LNCaP clone FGC (cell line): ENCODE measurements at regions not wholly inside any gene's neighbourhood (a gene's known extent, or its start where the extent isn't known, plus 50 kb on each side); places are given as distances from the start of the nearest gene placed in this dataset.

Experiments
- DNase-seq: peaks from one replicate; pipeline ENCODE4 v3.0.0-alpha.2; 2011; ENCODE audit warnings: low read depth
- H3K4me3 ChIP-seq: 2 replicates; pipeline ENCODE4 v1.5.1; 2011; ENCODE audit warnings: mild to moderate bottlenecking, low read depth, low read length, control low read depth
- CTCF ChIP-seq: IDR thresholded peaks from 2 replicates; pipeline ENCODE4 v1.5.1; 2012; ENCODE audit warnings: mild to moderate bottlenecking; ENCODE audit not compliant: control insufficient read depth, insufficient read depth; ENCODE audit errors: extremely low read depth

- H3K4me3 ChIP-seq: no peak overlapping the region
- TF ChIP-seq CTCF: no peak
- DNase-seq: no peak
These were observed 150.5 kb downstream of the DKK1 start for GRCh38 chr10:52464368-52465124.

GRCh38 chr10:52465202-52465601 is 151.1 kb downstream of the DKK1 start:
- H3K4me3 ChIP-seq: no peak overlapping the region
- no peak for TF ChIP-seq CTCF
- DNase-seq: no peak

- TF ChIP-seq CTCF: no peak
- no peak for DNase-seq
- H3K4me3 ChIP-seq: no peak overlapping the region
These were observed 152.4 kb downstream of the DKK1 start for GRCh38 chr10:52466464-52466863.

- no peak for DNase-seq
- TF ChIP-seq CTCF: no peak
- no peak overlapping the region for H3K4me3 ChIP-seq
These were observed 156.1 kb downstream of the DKK1 start for GRCh38 chr10:52469970-52470705.

GRCh38 chr10:52472406-52473146 is 158.5 kb downstream of the DKK1 start:
- no peak for TF ChIP-seq CTCF
- no peak overlapping the region for H3K4me3 ChIP-seq
- DNase-seq: no peak

- no peak for TF ChIP-seq CTCF
These were observed 160.2 kb downstream of the DKK1 start for GRCh38 chr10:52474265-52474664.

More at GRCh38 chr10:52474265-52474664, 160.2 kb downstream of the DKK1 start:
- no peak overlapping the region for H3K4me3 ChIP-seq
- DNase-seq: no peak
